ENCODE measurements at regions not wholly inside any gene's neighbourhood (a gene's known extent, or its start where the extent isn't known, plus 50 kb on each side); places are given as distances from the start of the nearest gene placed in this dataset.
"Not testable (repeated sequence)": the region's sequence is repeated elsewhere in the genome, so short reads cannot be mapped to it uniquely, and the experiment has no call there.

GRCh38 chr6:105545947-105546731 is 143.3 kb upstream of the PREP start:
- FAIRE-seq = no peak
- DNase-seq (ENCODE audit: extremely low spot score, insufficient read length, low read depth) = no peak

- FAIRE-seq = no peak
Observed at GRCh38 chr6:105545228-105545920, 142.5 kb upstream of the PREP start.

GRCh38 chr6:105539911-105540310 is 137.0 kb upstream of the PREP start:
- no peak for FAIRE-seq
- DNase-seq (ENCODE audit: extremely low spot score, insufficient read length, low read depth) = no peak

More at GRCh38 chr6:105545228-105545920, 142.5 kb upstream of the PREP start:
- no peak for DNase-seq (ENCODE audit: extremely low spot score, insufficient read length, low read depth)

- no peak for FAIRE-seq
- no peak for DNase-seq (ENCODE audit: extremely low spot score, insufficient read length, low read depth)
Observed at GRCh38 chr6:105537981-105538578, 135.2 kb upstream of the PREP start.

GRCh38 chr6:105536961-105537360 is 134.1 kb upstream of the PREP start:
- DNase-seq (ENCODE audit: extremely low spot score, insufficient read length, low read depth) (no peak), FAIRE-seq (no peak)

- DNase-seq (ENCODE audit: extremely low spot score, insufficient read length, low read depth) = no peak
Observed at GRCh38 chr6:105533301-105533700, 130.4 kb upstream of the PREP start.

GRCh38 chr6:105526225-105526872 is 123.5 kb upstream of the PREP start:
- DNase-seq (ENCODE audit: extremely low spot score, insufficient read length, low read depth) = no peak
- no peak for FAIRE-seq

More at GRCh38 chr6:105533301-105533700, 130.4 kb upstream of the PREP start:
- no peak for FAIRE-seq

GRCh38 chr6:105522626-105523322 is 119.9 kb upstream of the PREP start:
- no peak for FAIRE-seq
- no peak for DNase-seq (ENCODE audit: extremely low spot score, insufficient read length, low read depth)

GRCh38 chr6:105519954-105520353 is 117.1 kb upstream of the PREP start:
- FAIRE-seq = no peak
- DNase-seq (ENCODE audit: extremely low spot score, insufficient read length, low read depth) = no peak

- not testable (repeated sequence) for DNase-seq (ENCODE audit: extremely low spot score, insufficient read length, low read depth); FAIRE-seq
Observed at GRCh38 chr6:105518993-105519392, 116.1 kb upstream of the PREP start.

- no peak for DNase-seq (ENCODE audit: extremely low spot score, insufficient read length, low read depth)
- FAIRE-seq = no peak
Observed at GRCh38 chr6:105515054-105515453, 112.2 kb upstream of the PREP start.

- FAIRE-seq (no peak), DNase-seq (ENCODE audit: extremely low spot score, insufficient read length, low read depth) (no peak)
Observed at GRCh38 chr6:105514306-105514705, 111.4 kb upstream of the PREP start.

- DNase-seq (ENCODE audit: extremely low spot score, insufficient read length, low read depth) = no peak
- FAIRE-seq = no peak
Observed at GRCh38 chr6:105511639-105512038, 108.8 kb upstream of the PREP start.

GRCh38 chr6:105510746-105511145 is 107.9 kb upstream of the PREP start:
- DNase-seq (ENCODE audit: extremely low spot score, insufficient read length, low read depth) = no peak
- no peak for FAIRE-seq

- no peak for FAIRE-seq
- DNase-seq (ENCODE audit: extremely low spot score, insufficient read length, low read depth) = no peak
Observed at GRCh38 chr6:105509506-105510331, 106.8 kb upstream of the PREP start.

- DNase-seq (ENCODE audit: extremely low spot score, insufficient read length, low read depth) = no peak
- FAIRE-seq = no peak
Observed at GRCh38 chr6:105507811-105508210, 104.9 kb upstream of the PREP start.

GRCh38 chr6:105504706-105505105 is 101.8 kb upstream of the PREP start:
- FAIRE-seq (no peak), DNase-seq (ENCODE audit: extremely low spot score, insufficient read length, low read depth) (no peak)

GRCh38 chr6:105503641-105504040 is 100.8 kb upstream of the PREP start:
- FAIRE-seq = no peak
- no peak for DNase-seq (ENCODE audit: extremely low spot score, insufficient read length, low read depth)

GRCh38 chr6:105501826-105502344 is 99.0 kb upstream of the PREP start:
- FAIRE-seq (peak; percentile 57), DNase-seq (ENCODE audit: extremely low spot score, insufficient read length, low read depth) (no peak)

Measured in GM18507 (cell line).